ENCODE measurements at regions not wholly inside any gene's neighbourhood (a gene's known extent, or its start where the extent isn't known, plus 50 kb on each side); places are given as distances from the start of the nearest gene placed in this dataset.
A peak's percentile ranks its signal among the peaks of the same experiment; 100 is the strongest.

DNA sequence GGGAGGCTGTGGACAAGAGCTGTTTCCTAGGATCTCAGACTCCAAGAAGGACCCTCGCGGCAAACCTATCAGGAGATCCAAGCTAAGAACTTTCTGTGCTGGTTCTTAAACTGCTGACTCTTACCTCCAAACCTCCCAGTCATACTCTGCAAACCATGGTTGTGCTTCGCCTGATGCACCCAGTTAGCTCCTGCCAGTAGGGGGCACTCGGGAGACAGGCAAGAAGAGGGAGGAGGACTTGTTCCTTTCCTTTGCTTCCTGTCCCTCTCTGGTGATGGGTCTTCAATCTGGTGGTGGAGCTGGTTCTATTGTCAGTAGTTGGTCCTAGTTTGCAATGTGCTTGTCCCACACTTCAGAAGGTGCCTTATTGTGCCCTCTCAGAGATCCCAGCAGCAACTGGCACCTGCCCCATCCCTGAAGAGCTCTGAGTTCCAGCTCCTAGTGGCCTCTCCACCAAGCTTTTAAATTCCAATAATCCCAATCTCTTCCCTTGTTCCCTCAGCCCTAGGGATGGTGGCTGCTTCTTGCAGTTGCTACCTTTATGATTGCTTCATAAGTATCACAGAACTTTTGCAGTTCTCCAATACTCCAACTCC is 113.5 kb upstream of the RPL38 start:
- Mint-ChIP-seq H3K36me3 (no peaks in the 10 kb centered on the region), H3K9me3 (peaks cover 11 to 20% (median 13%) of the 10 kb centered on the region in 3 donors)

DNA sequence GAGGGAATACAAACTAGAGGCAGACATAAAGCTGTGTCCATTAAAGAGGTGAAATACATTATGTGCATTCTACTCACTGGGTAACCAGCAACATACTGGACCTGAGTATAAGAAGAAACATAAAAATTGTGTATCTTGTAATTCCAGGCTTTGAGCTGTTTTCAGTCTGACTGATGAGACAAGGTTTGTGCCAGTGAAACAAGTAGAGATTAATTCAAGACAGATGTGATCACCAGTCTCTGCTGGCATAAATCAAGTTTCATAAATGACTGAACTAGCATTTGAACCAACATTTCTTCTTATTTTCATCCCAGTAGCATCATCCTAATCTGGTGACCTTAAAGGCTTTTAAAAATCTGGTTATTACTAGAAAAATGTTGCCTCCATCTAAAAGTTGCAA is 108.8 kb upstream of the RPL38 start:
- peaks cover 7% of the 10 kb centered on the region for H3K27me3 Mint-ChIP-seq
- no peak overlapping the region for H3K27ac Mint-ChIP-seq
- no peaks in the 10 kb centered on the region for H3K4me1 Mint-ChIP-seq
- H3K9me3 Mint-ChIP-seq = peaks cover 9 to 13% (median 11%) of the 10 kb centered on the region in 3 donors
- no peaks in the 10 kb centered on the region for H3K36me3 Mint-ChIP-seq
- no peak overlapping the region for H3K4me3 Mint-ChIP-seq

More for the DNA sequence above, 113.5 kb upstream of the RPL38 start:
- Mint-ChIP-seq H3K27me3 (peaks cover 18% of the 10 kb centered on the region), H3K4me1 (no peaks in the 10 kb centered on the region), H3K4me3 (no peak overlapping the region), H3K27ac (no peak overlapping the region)

DNA sequence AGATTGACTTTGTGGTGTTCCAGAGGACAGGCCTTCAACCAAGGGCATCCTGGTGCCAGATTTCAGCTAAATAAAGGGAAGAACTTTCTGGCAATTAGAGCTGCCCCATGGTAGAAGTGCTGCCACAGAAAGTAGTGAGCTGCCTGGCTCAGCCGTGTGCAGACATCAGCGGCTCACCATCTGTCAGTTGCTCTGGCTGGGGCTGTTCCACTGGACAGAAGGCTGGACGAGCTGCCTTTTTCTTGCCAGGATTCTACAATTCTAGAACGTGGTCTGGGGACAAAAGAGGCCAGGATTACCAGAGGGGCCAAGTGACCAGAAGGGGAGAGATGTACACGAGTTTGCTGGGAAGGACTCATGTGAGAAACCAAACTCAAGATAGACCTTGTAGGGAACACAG is 107.0 kb upstream of the RPL38 start:
- peaks cover 5% of the 10 kb centered on the region for H3K27me3 Mint-ChIP-seq
- no peak overlapping the region for H3K4me3 Mint-ChIP-seq
- H3K4me1 Mint-ChIP-seq = no peaks in the 10 kb centered on the region
- H3K27ac Mint-ChIP-seq = peak overlapping the region in 1 of 3 donors; percentile 18
- peaks cover 6 to 9% (median 7%) of the 10 kb centered on the region in 3 donors for H3K9me3 Mint-ChIP-seq
- no peaks in the 10 kb centered on the region for H3K36me3 Mint-ChIP-seq

DNA sequence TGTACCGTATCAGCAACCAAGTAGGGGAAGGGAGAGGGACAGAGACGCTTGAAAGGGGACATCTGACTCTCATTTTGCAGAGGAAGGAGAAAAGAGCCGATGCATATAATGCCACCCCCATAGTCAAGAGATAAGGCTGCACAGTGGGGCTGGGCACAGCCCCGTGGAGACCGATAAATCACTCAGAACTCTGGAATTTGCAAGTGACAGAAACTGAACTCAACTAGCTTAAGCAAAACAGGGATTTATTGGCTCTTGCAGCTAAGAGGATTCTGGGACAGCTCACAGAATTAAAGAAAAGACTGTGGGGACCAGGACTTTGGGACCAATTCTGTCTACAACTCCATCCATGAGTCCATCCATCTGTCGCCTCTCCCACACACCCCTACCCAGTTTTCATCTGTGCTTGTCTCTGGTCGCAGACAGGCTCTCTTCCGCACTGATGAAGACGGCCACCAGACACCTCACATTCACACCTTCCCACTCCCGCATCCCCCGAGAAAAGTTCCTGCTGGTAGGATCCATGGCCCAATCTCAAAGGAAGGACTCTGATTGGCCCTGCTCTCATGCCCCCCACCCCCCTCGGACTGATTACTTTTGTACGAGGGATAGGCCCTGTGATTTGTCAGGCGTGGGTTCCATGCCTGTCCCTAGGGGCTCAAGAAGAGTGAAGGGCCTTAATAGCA is 105.9 kb upstream of the RPL38 start:
- Mint-ChIP-seq H3K36me3 (no peaks in the 10 kb centered on the region), H3K4me1 (no peaks in the 10 kb centered on the region), H3K27me3 (peaks cover 5% of the 10 kb centered on the region), H3K9me3 (peaks cover 1 to 6% (median 2%) of the 10 kb centered on the region in 3 donors), H3K4me3 (no peak overlapping the region), H3K27ac (no peak overlapping the region)

DNA sequence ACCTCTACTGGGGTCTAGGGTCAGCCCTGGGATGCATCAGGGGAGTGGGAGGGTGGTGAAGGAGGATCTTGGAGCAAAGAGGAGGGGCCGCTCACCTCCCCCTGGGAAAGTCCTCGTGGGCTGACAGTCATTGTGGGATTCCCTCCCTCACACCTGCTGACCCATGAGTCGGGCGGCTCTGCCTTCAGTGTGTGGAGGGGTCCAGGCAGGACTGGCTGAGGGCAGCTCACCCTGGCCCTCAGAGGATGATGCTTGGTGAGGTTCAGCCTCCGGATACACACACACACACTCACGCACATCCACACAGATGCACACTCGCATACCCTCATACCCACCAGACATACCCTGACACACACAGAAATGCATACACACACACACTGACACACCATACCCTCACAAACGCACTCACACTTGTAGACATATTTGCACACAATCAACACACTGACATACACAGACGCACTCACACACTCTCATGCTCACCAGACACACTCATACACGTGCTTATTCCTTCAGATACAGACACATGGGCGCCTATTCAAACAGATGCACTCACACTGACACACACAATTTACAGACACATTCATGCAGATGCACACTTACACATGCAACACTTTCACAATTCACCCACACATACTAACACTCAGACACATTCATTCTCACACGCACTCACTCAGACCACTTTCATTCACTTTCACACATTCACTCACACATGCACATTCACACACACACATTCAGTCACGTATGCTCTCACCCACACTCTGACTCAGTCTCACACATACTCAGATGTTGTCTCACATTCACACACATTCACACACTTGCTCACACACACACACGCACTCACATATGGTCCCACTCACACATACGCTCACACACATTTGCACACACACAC is 105.1 kb upstream of the RPL38 start:
- Mint-ChIP-seq H3K9me3 (peaks cover 1 to 2% (median 1%) of the 10 kb centered on the region in 3 donors), H3K36me3 (no peaks in the 10 kb centered on the region), H3K27ac (no peak overlapping the region), H3K4me1 (no peaks in the 10 kb centered on the region), H3K4me3 (no peak overlapping the region), H3K27me3 (peaks cover 5% of the 10 kb centered on the region)

GRCh38 chr17:74099442-74100340 is 103.8 kb upstream of the RPL38 start:
- Mint-ChIP-seq H3K27ac (no peak overlapping the region), H3K27me3 (peaks cover 7% of the 10 kb centered on the region), H3K36me3 (no peaks in the 10 kb centered on the region), H3K4me1 (no peaks in the 10 kb centered on the region), H3K4me3 (no peak overlapping the region), H3K9me3 (no peaks in the 10 kb centered on the region)

DNA sequence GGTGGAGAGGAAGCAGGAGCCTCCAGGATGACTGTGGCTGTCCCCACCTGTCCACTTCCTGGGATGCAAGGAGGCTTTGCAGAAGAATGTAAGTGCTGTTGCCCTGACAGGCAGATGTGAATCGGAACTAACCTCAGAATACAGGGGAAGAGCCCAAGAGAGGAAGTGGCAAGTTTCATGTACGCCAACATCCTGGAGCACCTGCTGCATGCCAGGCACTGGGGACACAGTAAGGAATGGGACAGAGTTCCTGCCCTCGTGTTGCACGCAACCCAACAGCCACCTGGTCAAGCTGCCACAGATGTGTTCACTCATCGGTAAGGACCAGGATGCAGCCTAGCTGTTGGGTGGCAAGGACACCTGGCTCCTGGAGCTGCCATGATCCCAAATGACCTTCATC is 98.6 kb upstream of the RPL38 start:
- Mint-ChIP-seq H3K4me1 (no peaks in the 10 kb centered on the region), H3K9me3 (peaks cover 0 to 2% (median 0%) of the 10 kb centered on the region in 3 donors), H3K36me3 (no peaks in the 10 kb centered on the region), H3K27ac (no peak overlapping the region), H3K4me3 (no peak overlapping the region), H3K27me3 (peaks cover 11% of the 10 kb centered on the region)

DNA sequence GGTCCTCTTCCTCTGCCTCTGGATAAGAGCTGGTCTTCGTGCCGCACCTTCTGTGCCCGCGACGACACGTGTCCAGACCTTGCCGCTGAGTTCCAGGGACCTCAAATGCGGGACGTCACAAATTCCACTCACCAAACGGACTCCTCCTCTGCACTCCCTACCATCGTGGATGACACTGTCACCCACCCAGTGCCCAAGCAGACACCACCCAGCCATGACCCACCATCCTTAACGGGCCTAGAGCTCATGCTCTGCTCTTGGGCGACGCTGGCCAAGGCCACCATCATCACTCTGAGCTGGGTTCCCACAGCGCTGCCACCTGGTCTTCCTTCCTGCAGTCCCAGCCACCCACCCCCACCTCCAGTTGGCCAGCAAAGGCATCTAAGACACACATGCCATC is 96.4 kb upstream of the RPL38 start:
- H3K27ac Mint-ChIP-seq = no peak overlapping the region
- no peak overlapping the region for H3K4me3 Mint-ChIP-seq
- H3K4me1 Mint-ChIP-seq = no peaks in the 10 kb centered on the region
- H3K27me3 Mint-ChIP-seq = peaks cover 9% of the 10 kb centered on the region
- H3K9me3 Mint-ChIP-seq = peaks cover 0 to 2% (median 0%) of the 10 kb centered on the region in 3 donors
- H3K36me3 Mint-ChIP-seq = no peaks in the 10 kb centered on the region

DNA sequence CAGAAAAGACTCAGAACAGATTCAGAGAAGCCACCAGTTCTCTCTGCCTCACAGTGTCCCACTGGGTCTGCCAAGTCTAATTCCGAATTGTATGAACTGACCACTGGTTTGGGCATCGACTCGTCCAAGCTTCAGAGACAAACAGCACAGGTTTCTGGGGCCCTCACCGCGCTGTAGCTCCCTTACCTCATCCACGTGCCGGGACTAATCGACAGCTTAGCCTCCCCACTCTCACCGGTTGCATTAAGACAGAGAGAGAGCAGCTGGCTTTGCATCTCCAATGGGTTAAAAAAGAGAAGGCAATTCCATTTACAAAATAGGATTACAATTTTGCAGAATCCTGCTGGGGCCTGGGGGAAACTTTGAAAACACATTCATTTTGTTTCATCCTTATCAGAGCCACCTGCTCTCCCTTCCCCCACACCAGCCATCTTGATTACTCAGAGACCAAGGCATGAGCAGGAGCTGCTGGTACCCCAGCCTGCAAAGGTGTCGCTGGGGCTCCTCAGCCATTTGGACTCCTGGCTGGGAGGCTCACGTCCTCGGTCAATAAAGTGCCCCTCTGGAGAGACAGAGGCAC is 95.3 kb upstream of the RPL38 start:
- Mint-ChIP-seq H3K36me3 (no peaks in the 10 kb centered on the region), H3K9me3 (peaks cover 0 to 2% (median 0%) of the 10 kb centered on the region in 3 donors), H3K27ac (no peak overlapping the region), H3K4me1 (no peaks in the 10 kb centered on the region), H3K27me3 (peaks cover 9% of the 10 kb centered on the region), H3K4me3 (no peak overlapping the region)

GRCh38 chr17:74110467-74110866 is 93.0 kb upstream of the RPL38 start:
- no peaks in the 10 kb centered on the region for H3K36me3 Mint-ChIP-seq
- peaks cover 11% of the 10 kb centered on the region for H3K27me3 Mint-ChIP-seq
- H3K27ac Mint-ChIP-seq = no peak overlapping the region

GRCh38 chr17:74113326-74113725 is 90.2 kb upstream of the RPL38 start:
- Mint-ChIP-seq H3K36me3 (no peaks in the 10 kb centered on the region), H3K9me3 (no peaks in the 10 kb centered on the region), H3K27ac (no peak overlapping the region), H3K4me3 (no peak overlapping the region), H3K4me1 (no peaks in the 10 kb centered on the region), H3K27me3 (peaks cover 13% of the 10 kb centered on the region)

More at GRCh38 chr17:74110467-74110866, 93.0 kb upstream of the RPL38 start:
- Mint-ChIP-seq H3K4me3 (no peak overlapping the region), H3K9me3 (peaks cover 0 to 2% (median 0%) of the 10 kb centered on the region in 3 donors), H3K4me1 (no peaks in the 10 kb centered on the region)

DNA sequence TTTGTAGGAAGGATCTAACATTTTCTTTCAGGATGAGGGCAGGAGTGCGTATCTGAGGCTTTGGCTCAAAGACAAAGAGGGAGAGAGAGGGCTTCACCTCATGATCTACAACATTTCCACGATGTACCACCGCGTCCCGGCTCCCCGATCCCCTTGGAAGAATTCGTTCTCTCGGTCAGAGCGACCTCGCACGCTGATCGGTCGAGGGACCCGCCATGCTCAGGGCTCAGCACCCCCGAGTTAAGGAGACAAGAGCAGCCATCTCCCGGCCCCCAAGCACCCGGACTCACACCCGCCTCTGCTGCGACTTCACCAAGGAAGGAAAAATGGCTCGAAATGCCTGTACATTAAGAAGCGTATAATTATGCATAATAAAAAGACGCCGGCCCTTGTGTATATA is 89.5 kb upstream of the RPL38 start:
- Mint-ChIP-seq H3K27ac (no peak overlapping the region), H3K4me1 (no peaks in the 10 kb centered on the region), H3K36me3 (no peaks in the 10 kb centered on the region), H3K9me3 (no peaks in the 10 kb centered on the region), H3K27me3 (peaks cover 16% of the 10 kb centered on the region), H3K4me3 (no peak overlapping the region)

DNA sequence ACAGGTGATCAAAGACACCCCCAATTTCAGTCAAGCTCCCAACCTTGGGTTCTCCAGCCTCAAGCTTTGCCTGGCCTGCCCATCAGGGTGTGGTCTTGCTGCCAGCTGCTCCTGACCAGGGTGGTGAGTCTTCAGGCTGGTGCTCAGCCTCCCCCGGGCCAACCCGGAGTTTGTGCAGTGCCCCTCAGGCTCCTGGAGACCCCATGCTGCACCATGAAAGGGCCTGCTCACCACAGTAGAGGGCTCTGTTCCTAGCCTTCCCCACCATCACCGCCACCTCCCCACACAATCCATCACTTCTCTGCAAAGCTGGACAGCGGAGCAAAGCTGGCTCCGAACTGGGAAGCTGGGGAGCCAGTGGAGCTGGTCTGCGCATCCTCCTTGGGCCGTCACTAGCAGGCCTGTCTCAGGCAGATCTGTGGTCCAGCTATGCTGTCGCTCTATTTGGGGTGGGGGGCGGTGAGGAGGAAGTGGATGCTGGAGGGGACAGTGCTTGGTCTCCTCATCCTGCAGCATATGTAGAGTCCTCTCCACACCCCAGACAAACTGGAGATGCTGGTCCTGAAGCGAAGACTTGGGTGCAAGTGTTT is 88.5 kb upstream of the RPL38 start:
- Mint-ChIP-seq H3K36me3 (no peaks in the 10 kb centered on the region), H3K4me3 (no peak overlapping the region), H3K4me1 (no peaks in the 10 kb centered on the region), H3K27me3 (peaks cover 15% of the 10 kb centered on the region), H3K27ac (no peak overlapping the region), H3K9me3 (no peaks in the 10 kb centered on the region)

DNA sequence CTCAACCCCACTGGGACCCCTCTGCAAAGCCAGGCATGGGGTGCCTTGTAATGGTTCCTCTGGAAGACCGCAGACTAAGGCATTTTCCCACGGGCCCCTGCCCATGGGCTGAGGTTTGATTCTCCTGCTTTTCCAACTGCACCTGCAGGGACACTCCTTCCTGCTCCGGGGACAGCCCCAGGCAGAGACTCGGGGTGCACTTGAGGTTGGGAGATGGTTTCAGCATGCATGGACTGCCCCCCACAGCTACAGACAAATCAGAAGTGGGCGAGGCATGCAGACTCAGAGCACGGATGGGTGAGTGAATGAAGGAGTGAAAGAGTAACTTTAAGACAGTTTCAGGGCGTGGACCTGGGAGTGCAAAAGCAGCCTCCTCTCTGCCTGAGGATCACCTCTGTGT is 87.9 kb upstream of the RPL38 start:
- no peaks in the 10 kb centered on the region for H3K36me3 Mint-ChIP-seq

More for the DNA sequence above, 87.9 kb upstream of the RPL38 start:
- H3K27ac Mint-ChIP-seq = no peak overlapping the region
- no peak overlapping the region for H3K4me3 Mint-ChIP-seq
- H3K4me1 Mint-ChIP-seq = no peaks in the 10 kb centered on the region
- no peaks in the 10 kb centered on the region for H3K9me3 Mint-ChIP-seq
- peaks cover 15% of the 10 kb centered on the region for H3K27me3 Mint-ChIP-seq
